Activated B cell treated with CpG ODN at 0.5 μM for 24 hours (primary cell): ENCODE measurements at regions not wholly inside any gene's neighbourhood (a gene's known extent, or its start where the extent isn't known, plus 50 kb on each side); places are given as distances from the start of the nearest gene placed in this dataset.

ENCODE experiments used
- ATAC-seq: fragments of 200-7000 bp; cut with Tn5 transposase; one replicate; pipeline ENCODE4 v1.10.0; 2021; ENCODE audit warnings: low read depth, mild to moderate bottlenecking, moderate library complexity
- CTCF ChIA-PET: fragments of 350-600 bp; sonication (Branson Sonifier 250); formaldehyde crosslinking; loops from one replicate; lab custom pipeline; 2021; ENCODE audit warnings: antibody characterized with exemption; lab: Charles Lee
- POLR2A ChIA-PET: fragments of 350-600 bp; sonication (Branson Sonifier 250); formaldehyde crosslinking; loops from one replicate; lab custom pipeline; 2021; ENCODE audit warnings: antibody characterized with exemption; lab: Charles Lee
- DNase-seq: peaks from one replicate; pipeline ENCODE4 v3.0.0; 2022
- H3K27ac Mint-ChIP-seq: one replicate; pipeline ENCODE4 v1.8.0; 2020; ENCODE audit warnings: mixed read lengths
- H3K27me3 Mint-ChIP-seq: one replicate; pipeline ENCODE4 v1.8.0; 2021; ENCODE audit warnings: mixed read lengths
- H3K36me3 Mint-ChIP-seq: one replicate; pipeline ENCODE4 v1.8.0; 2021; ENCODE audit warnings: low read depth, mixed read lengths
- H3K4me1 Mint-ChIP-seq: one replicate; pipeline ENCODE4 v1.8.0; 2021; ENCODE audit warnings: mixed read lengths
- H3K4me3 Mint-ChIP-seq: one replicate; pipeline ENCODE4 v1.8.0; 2020; ENCODE audit warnings: mild to moderate bottlenecking, mixed read lengths
- H3K9me3 Mint-ChIP-seq: one replicate; pipeline ENCODE4 v1.8.0; 2020; ENCODE audit warnings: mixed read lengths
- intact Hi-C: fragments of 100-400 bp; cut with micrococcal nuclease; formaldehyde crosslinking; loops from one replicate; pipeline ENCODE4 v1.15.1; 2024
- TF ChIP-seq, protein P1 (sequence below): fragments of 200-600 bp; IDR thresholded peaks from one replicate; pipeline ENCODE4 v1.8.0; 2022; ENCODE audit warnings: antibody characterized with exemption, mild to moderate bottlenecking

DNA sequence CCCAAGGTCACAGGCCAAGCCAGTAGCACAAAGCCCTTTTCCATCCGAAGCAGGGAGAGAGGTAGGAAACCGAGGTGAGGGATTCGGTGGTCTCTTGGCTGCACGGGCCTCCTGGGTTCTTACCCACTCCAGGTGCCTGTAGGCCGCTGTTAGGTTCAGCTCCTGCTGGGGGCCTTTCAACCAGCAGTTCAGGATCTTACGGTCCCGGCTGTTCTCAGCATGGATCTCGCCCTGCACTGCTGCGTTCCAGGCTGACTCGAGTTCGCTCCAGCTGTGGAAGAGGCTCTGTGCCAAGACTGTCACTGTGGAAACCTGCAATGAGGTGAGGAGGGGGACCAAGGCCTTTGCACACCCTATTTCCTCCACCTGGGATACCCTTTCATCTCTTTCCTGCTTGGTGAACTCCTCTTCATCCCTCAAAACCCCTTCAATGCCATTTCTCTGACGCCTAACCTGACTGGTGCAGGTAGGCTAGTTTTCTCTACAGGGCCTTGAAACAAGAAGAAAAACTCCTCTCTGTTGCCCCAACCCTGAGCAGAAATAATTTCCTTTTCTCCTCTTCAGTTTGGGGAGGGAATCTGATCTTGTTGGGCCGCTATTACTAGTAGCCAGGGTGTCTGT lies 103.6 kb downstream of the RMI2 start:
- Mint-ChIP-seq H3K27me3 (peaks cover 1% of the 10 kb centered on the region), H3K4me3 (no peak overlapping the region), H3K27ac (no peak overlapping the region), H3K36me3 (no peaks in the 10 kb centered on the region), H3K4me1 (no peaks in the 10 kb centered on the region), H3K9me3 (no peaks in the 10 kb centered on the region)
- TF ChIP-seq, protein P1, sequence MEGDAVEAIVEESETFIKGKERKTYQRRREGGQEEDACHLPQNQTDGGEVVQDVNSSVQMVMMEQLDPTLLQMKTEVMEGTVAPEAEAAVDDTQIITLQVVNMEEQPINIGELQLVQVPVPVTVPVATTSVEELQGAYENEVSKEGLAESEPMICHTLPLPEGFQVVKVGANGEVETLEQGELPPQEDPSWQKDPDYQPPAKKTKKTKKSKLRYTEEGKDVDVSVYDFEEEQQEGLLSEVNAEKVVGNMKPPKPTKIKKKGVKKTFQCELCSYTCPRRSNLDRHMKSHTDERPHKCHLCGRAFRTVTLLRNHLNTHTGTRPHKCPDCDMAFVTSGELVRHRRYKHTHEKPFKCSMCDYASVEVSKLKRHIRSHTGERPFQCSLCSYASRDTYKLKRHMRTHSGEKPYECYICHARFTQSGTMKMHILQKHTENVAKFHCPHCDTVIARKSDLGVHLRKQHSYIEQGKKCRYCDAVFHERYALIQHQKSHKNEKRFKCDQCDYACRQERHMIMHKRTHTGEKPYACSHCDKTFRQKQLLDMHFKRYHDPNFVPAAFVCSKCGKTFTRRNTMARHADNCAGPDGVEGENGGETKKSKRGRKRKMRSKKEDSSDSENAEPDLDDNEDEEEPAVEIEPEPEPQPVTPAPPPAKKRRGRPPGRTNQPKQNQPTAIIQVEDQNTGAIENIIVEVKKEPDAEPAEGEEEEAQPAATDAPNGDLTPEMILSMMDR: no peak
- ATAC-seq (no peak), DNase-seq (no peak)
- ChIA-PET CTCF (no interaction called here), POLR2A (no interaction called here)
- intact Hi-C loops: no loop called here

DNA sequence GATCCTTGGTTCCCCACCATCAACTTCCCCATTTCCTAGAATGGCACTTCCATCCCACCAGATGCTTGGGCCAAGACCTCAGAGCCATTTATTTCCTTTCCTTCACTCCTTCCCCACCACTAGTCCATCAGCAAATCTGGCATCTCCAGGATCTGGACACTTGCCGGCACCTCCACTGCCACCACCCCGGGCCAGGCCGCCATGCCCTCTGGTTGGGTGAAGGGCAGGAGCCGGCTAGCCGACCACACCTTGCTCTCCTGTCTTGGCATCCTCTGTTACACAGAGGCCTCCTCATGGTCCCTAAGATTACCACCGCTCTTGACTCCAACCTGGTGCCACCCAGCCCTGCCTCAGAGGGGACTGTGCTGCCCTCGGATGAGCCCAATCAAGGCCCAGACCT lies 104.5 kb downstream of the RMI2 start:
- TF ChIP-seq, protein P1: no peak
- intact Hi-C loops: loop anchor here (10.0 kb wide), 1 partner anchor 55 kb away; no protein-coding TSS in a partner anchor
- ChIA-PET CTCF (no interaction called here), POLR2A (no interaction called here)
- DNase-seq: no peak
- Mint-ChIP-seq H3K27me3 (peaks cover 1% of the 10 kb centered on the region), H3K36me3 (peaks cover 2% of the 10 kb centered on the region), H3K4me1 (no peaks in the 10 kb centered on the region), H3K27ac (no peak overlapping the region), H3K4me3 (no peak overlapping the region), H3K9me3 (peaks cover 2% of the 10 kb centered on the region)
- no peak for ATAC-seq

DNA sequence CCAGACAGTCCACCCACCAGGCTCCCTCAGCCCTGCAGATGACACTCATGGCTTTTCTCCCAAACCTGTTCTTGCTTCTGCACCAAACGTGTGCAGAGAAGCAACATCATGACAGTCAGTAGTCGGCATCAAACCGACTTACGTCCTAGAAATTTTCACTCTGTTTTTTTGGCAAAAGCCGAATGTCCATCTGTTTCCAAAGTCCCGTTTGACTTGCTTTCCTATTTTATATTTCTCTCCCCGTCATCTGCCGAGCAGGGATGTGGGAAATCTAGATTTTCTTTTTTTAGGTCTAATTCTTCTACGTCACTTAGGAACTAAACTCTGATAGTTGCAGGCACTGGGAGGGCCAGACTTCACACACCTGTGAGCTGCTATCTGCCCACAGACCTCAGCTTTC lies 104.9 kb downstream of the RMI2 start:
- Mint-ChIP-seq H3K27ac (no peak overlapping the region), H3K36me3 (peaks cover 3% of the 10 kb centered on the region), H3K27me3 (peaks cover 1% of the 10 kb centered on the region), H3K9me3 (peaks cover 2% of the 10 kb centered on the region), H3K4me3 (no peak overlapping the region), H3K4me1 (no peaks in the 10 kb centered on the region)
- no peak for ATAC-seq
- ChIA-PET POLR2A (no interaction called here), CTCF (no interaction called here)
- intact Hi-C loops: loop anchor here (10.0 kb wide), 1 partner anchor 55 kb away; no protein-coding TSS in a partner anchor
- no peak for DNase-seq
- TF ChIP-seq, protein P1: no peak

DNA sequence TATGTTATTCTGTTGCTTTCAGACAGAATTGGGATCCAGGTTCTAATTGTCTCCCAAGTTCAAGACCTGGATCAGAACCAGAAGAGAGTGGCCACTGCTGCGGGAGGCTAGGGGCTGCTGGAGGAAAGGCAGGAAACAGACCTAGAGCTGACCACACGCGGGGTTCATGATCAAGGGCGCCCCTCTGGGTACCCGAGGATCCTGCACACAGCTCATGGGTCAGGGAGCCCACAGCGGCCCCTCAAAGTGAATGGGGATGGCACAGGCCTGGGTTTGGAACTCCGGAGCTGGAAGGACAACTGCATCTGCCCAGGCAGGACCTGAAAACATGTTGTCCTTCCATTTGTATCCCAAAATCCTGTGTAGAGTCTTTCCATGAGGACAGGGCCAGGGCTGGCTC lies 107.0 kb downstream of the RMI2 start:
- no peak for ATAC-seq
- no peak overlapping the region for H3K4me3 Mint-ChIP-seq
- no peak overlapping the region for H3K27ac Mint-ChIP-seq
- H3K9me3 Mint-ChIP-seq: peaks cover 2% of the 10 kb centered on the region
- ChIA-PET CTCF (no interaction called here), POLR2A (no interaction called here)
- TF ChIP-seq, protein P1: no peak
- H3K36me3 Mint-ChIP-seq: peaks cover 3% of the 10 kb centered on the region
- no peak for DNase-seq
- intact Hi-C loops: loop anchor here (10.0 kb wide), 1 partner anchor 57 kb away; no protein-coding TSS in a partner anchor
- H3K4me1 Mint-ChIP-seq: no peaks in the 10 kb centered on the region
- peaks cover 1% of the 10 kb centered on the region for H3K27me3 Mint-ChIP-seq

DNA sequence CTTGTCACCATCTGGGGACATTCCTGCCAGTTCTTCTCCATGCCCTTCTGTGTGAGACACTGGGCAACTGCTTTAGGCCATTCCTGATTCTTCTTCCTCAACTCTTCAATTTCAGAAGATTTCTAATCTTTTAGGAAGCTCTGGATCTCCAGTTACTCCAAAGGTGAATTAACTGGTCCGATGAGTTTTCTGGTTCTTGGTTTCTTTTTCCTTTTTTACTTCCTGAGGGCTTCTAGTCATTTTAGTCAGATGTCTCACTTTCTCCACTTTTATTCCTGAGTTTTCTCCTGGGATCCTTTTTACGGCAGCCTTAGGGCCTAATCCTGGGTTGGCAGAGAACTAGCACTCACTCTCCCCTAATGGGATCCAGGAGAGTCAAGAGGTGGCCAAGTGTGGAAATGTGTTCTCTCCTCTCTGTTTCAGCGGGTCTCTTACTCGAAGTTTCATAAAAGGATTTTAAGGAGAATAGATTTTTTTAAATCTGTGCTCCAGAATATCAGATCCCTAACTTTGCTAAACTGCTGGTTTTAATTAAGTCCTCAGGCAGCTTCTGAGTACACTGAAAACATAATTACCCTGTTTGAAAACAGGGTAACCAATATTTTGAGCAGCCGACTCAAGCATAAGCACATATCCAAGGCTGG lies 107.6 kb downstream of the RMI2 start:
- CTCF ChIA-PET: no interaction called here
- Mint-ChIP-seq H3K27me3 (peaks cover 1% of the 10 kb centered on the region), H3K27ac (no peak overlapping the region), H3K9me3 (peaks cover 2% of the 10 kb centered on the region), H3K36me3 (peaks cover 3% of the 10 kb centered on the region), H3K4me1 (no peaks in the 10 kb centered on the region), H3K4me3 (no peak overlapping the region)
- POLR2A ChIA-PET: no interaction called here
- no peak for DNase-seq
- intact Hi-C loops: loop anchor here (10.0 kb wide), 1 partner anchor 58 kb away; no protein-coding TSS in a partner anchor
- no peak for ATAC-seq
- TF ChIP-seq, protein P1: no peak
